ENCODE measurements at regions not wholly inside any gene's neighbourhood (a gene's known extent, or its start where the extent isn't known, plus 50 kb on each side); places are given as distances from the start of the nearest gene placed in this dataset.

GRCh38 chrX:39891781-39892180 is 206.0 kb downstream of the BCOR start:
- TF ChIP-seq POLR2AphosphoS5 (IDR thresholded peaks at IDR 0.05) = no peak
- TF ChIP-seq CTCF (IDR thresholded peaks at IDR 0.05) = no peak
